ACC112 (cell line): ENCODE measurements at regions not wholly inside any gene's neighbourhood (a gene's known extent, or its start where the extent isn't known, plus 50 kb on each side); places are given as distances from the start of the nearest gene placed in this dataset.

Experiments
- H2AFZ ChIP-seq: fragments of 200-600 bp; sonication (generic); one replicate; pipeline ENCODE4 v1.6.0; 2017; ENCODE audit warnings: antibody characterized with exemption, low read length; ENCODE audit not compliant: unreplicated experiment
- H3K27ac ChIP-seq: fragments of 200-600 bp; sonication (generic); 2 replicates; pipeline ENCODE4 v1.5.1; 2014; ENCODE audit warnings: low read depth, mild to moderate bottlenecking, antibody characterized with exemption, low read length, moderate library complexity
- H3K27me3 ChIP-seq: fragments of 200-600 bp; sonication (generic); 2 replicates; pipeline ENCODE4 v1.6.1; 2014; ENCODE audit warnings: mild to moderate bottlenecking, antibody characterized with exemption, low read length, moderate library complexity, mixed read lengths; ENCODE audit not compliant: insufficient read depth
- H3K36me3 ChIP-seq: fragments of 200-600 bp; sonication (generic); 2 replicates; pipeline ENCODE4 v1.6.1; 2016; ENCODE audit warnings: mild to moderate bottlenecking, antibody characterized with exemption, low read length, moderate library complexity, mixed read lengths; ENCODE audit not compliant: insufficient read depth
- H3K4me1 ChIP-seq: fragments of 200-600 bp; sonication (generic); one replicate; pipeline ENCODE4 v1.6.1; 2016; ENCODE audit warnings: low read length, mixed read lengths; ENCODE audit not compliant: insufficient read depth, unreplicated experiment, control insufficient read depth
- H3K4me3 ChIP-seq: fragments of 200-600 bp; sonication (generic); 2 replicates; pipeline ENCODE4 v1.5.1; 2014; ENCODE audit warnings: mild to moderate bottlenecking, low read depth, low read length
- H3K79me2 ChIP-seq: fragments of 200-600 bp; sonication (generic); one replicate; pipeline ENCODE4 v1.6.0; 2016; ENCODE audit warnings: low read length; ENCODE audit not compliant: control insufficient read depth, unreplicated experiment, insufficient read depth

DNA sequence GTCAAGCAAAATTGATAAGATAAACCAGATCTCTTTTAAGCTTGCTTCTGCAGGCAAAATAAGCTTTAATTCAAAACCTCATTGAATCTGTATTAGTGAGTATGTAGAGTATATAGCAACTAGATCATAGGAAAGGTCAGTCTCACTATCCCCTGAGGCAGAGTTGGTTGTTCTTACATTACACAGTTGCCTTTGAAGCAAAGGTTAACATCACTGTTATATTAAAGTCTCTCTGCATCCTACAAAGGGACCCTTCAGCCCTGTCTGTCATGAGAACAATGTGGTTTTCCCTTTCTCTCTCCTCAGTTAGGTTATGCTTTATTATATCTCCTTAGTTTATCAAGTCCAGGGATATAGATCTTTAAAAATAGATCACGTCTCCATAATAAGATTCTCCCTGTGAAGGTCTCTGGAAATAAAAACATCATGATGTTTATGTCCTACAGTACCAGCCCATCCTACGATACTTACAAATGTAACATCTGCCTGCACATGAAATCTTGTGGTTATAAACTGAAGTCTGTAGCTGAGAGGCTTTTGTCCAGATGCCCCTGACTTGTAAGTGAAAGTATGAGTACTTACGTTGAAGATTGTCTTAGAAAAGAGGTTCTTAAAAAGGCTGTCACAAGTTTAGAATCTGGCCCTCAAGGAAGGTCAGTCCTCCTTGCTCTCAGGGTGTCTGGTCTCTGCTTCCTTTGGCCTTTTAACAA lies 103.6 kb downstream of the VIP start:
- no peaks in the 10 kb centered on the region for H3K79me2 ChIP-seq
- H3K27me3 ChIP-seq: peaks cover 14% of the 10 kb centered on the region
- H2AFZ ChIP-seq: no peak overlapping the region
- no peak overlapping the region for H3K4me3 ChIP-seq
- no peak overlapping the region for H3K27ac ChIP-seq
- H3K36me3 ChIP-seq: no peaks in the 10 kb centered on the region
- no peaks in the 10 kb centered on the region for H3K4me1 ChIP-seq

DNA sequence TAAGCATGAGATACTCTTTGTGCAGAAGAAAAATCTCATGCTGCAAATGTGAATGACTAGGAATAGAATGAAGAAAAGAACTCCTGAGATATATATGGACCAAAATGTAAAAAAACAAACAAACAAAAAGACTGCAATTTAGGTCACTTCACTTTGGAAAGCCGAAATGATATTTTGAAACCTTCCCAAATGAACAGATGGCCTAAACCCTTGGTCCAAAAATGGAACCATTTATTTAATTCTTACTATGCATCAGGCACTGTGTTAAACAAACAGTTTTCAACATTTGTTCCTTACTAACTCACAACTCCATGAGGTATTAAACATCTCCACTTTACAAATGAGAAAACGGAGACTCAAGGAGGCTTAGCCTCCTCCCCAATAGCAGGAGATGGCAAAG lies 107.5 kb downstream of the VIP start:
- no peak overlapping the region for H2AFZ ChIP-seq
- H3K27ac ChIP-seq: no peak overlapping the region
- H3K36me3 ChIP-seq: no peaks in the 10 kb centered on the region
- peaks cover 4% of the 10 kb centered on the region for H3K4me1 ChIP-seq
- peaks cover 2% of the 10 kb centered on the region; the same call in 1 of the 2 replicates for H3K27me3 ChIP-seq
- H3K4me3 ChIP-seq: no peak overlapping the region
- H3K79me2 ChIP-seq: no peaks in the 10 kb centered on the region

DNA sequence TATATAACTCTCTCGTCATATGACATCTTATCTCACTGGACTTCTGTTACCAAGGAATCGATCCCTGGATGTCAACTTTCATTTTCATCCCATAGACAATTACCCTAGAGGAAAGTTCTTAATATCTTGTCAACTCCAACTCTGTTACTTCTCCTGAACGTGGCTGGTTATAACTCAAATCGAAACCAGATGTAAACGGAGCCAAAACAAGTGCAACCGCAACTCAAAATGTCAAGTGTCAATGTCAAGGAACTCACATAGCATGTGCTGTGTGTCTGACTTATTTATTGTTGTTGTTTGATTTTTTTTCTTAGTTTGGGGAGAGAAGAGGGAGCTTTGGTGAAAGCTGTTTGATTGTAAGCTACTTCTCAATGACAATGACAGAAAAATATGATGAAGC lies 108.6 kb downstream of the VIP start:
- no peak overlapping the region for H3K27ac ChIP-seq
- no peaks in the 10 kb centered on the region for H3K36me3 ChIP-seq
- H3K4me3 ChIP-seq: peak overlapping the region; percentile 75
- H3K4me1 ChIP-seq: peaks cover 8% of the 10 kb centered on the region
- H3K27me3 ChIP-seq: no peaks in the 10 kb centered on the region
- no peaks in the 10 kb centered on the region for H3K79me2 ChIP-seq
- peak overlapping the region; percentile 61 for H2AFZ ChIP-seq

DNA sequence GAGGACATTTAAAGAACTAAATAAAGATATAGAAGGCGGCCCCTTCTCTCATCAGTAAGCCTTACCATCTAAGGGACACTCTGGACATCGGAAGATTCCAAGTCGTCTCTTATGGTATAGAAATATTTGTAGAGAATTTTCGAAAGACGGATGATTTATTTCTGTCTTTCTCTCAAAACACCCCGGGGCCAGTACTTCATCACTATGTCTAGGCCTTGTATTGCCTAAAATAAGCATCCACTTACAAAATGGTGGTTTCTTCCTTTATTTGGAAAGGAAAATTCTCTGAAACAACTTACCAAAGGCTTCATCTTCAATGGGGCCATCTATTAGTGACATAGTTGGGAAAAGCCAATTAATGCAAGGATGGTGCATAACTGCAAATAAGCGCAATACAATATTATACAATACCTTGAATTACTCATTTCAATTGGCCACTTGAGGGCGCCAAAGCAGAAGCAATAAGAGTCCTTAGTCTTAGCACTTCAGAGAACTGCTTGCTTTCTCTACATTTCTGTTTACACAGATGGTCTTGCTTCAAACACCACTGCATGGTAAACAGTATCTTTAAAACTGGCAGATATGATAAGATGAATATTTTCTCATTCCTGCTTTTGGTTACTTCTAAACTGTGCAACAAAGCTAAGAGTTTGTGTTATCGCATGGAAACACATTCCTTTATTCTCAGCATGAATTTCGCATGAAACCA lies 113.2 kb downstream of the VIP start:
- Histone ChIP-seq H3K27me3 (no peaks in the 10 kb centered on the region), H2AFZ (no peak overlapping the region), H3K4me3 (no peak overlapping the region)

DNA sequence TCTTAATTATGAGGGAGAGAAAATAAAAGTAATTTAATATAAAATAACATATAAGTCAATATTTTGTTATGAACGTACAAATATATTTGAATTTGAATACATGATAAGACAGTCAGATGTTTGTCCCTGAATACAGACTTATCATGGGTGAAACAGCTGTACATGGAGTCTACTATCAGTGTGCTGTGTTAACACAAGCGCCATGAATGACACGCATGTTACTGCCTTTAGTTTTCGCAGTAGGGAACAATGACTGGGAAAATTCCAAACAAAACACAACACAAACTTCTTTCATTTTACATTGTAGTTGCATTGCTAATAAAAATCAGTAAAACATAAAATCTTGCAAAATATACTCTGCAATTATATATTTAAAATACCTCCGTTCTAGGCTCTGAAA lies 108.6 kb downstream of the FBXO5 start:
- Histone ChIP-seq H3K36me3 (no peaks in the 10 kb centered on the region), H3K79me2 (no peaks in the 10 kb centered on the region), H3K4me3 (no peak overlapping the region), H3K27ac (no peak overlapping the region), H3K4me1 (no peaks in the 10 kb centered on the region), H2AFZ (no peak overlapping the region), H3K27me3 (peaks cover 12% of the 10 kb centered on the region; the same call in 1 of the 2 replicates)

More for the DNA sequence above, 113.2 kb downstream of the VIP start:
- H3K27ac ChIP-seq: no peak overlapping the region
- H3K36me3 ChIP-seq: no peaks in the 10 kb centered on the region
- H3K79me2 ChIP-seq: no peaks in the 10 kb centered on the region
- H3K4me1 ChIP-seq: peaks cover 8% of the 10 kb centered on the region

DNA sequence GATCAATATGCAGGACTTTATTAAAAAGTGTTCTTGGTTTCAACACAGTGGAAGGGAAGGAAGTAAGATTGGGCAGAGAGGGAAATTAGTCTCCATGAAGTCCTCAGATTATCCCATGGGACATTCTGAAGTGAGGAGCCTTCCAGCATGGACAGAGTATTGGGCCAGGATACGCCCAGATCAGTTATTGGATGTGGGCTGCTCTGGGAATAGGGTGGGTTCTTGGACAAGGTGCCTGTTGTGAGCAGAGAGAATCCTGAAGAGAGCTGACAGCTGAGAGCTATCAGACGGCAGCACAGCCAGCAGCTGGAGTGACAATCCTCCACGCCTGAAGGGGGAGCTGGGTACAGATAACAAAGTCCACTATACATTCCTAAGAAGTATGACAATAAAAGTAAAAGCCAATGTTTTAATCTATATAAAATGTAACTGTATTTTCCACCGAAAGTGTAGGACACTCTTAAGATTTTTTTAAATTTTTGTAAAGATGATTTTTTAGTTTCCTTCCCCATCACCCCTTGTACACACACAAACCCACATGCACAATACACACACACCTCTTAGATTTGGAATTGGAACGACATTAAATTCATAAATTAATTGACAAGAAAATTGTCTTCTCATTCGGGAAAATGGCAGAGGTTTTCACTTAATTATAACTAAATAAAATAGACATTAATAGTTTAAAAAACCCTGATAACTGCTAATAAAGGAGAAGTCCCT lies 107.8 kb downstream of the FBXO5 start:
- Histone ChIP-seq H3K27ac (no peak overlapping the region), H3K4me1 (no peaks in the 10 kb centered on the region), H3K79me2 (no peaks in the 10 kb centered on the region), H3K36me3 (no peaks in the 10 kb centered on the region), H3K4me3 (no peak overlapping the region), H3K27me3 (peaks cover 18% of the 10 kb centered on the region; the same call in 1 of the 2 replicates), H2AFZ (no peak overlapping the region)

DNA sequence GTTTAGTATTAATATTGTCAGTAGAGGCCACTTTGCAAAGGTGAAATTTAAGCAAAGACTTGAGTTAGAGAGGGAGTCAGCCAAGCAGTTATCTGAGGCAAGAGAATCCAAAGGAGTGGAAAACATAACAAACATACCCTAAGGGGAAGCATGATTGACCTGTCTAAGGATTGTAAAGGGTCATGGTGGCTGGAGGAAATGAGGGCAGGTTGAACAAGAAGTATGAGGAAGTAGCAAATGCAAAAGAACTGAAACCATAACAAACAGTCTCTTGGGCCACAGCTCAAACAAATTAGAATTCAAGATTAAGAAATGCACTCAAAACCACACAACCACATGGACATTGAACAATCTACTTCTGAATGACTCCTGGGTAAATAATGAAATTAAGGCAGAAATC lies 103.2 kb downstream of the FBXO5 start:
- Histone ChIP-seq H3K27me3 (peaks cover 26% of the 10 kb centered on the region; the same call in 1 of the 2 replicates), H2AFZ (no peak overlapping the region), H3K36me3 (no peaks in the 10 kb centered on the region), H3K27ac (no peak overlapping the region), H3K4me1 (no peaks in the 10 kb centered on the region), H3K79me2 (no peaks in the 10 kb centered on the region), H3K4me3 (no peak overlapping the region)

DNA sequence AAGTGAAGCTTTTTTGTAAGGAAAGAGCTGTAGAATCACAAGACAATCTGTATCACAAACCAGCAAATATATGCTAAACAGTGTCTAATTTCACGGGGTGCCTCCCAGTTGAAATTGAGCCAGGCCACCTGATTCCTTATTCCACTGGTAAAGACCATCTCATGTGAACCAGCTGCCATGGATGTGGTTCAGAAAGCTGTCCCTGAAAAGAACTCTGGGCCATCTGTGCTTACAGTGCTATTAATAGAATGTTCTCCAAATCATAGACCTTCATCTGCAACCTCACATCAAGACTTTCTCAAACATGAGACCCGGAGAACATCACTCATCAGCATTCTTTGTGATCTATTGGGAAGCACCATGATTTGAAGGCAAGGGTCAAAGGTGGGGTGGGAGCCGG lies 89.7 kb downstream of the FBXO5 start:
- Histone ChIP-seq H3K27me3 (peaks cover 31% of the 10 kb centered on the region), H3K4me1 (no peaks in the 10 kb centered on the region)

DNA sequence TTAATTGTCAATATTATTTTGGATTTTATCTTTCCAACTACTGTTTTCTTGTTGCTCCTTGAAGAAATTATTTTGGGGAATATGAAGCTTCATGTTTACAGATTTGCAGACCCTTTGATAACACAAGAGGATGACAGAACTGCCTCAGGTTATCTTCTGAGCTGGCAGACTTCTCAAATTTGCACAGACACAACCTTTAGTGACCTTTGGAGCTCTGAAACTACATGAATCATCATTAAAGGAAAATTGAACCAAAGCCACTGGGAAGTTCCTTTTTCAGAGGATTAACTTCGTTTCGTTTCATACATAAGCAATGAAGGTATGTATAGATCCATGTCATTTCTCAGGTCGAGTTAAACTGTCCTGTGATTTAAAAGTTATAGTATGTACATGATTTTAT lies 85.9 kb downstream of the FBXO5 start:
- Histone ChIP-seq H3K27me3 (peaks cover 16% of the 10 kb centered on the region), H3K4me3 (no peak overlapping the region), H3K27ac (no peak overlapping the region), H3K79me2 (no peaks in the 10 kb centered on the region), H3K4me1 (no peaks in the 10 kb centered on the region), H3K36me3 (no peaks in the 10 kb centered on the region), H2AFZ (no peak overlapping the region)

More for the DNA sequence above, 89.7 kb downstream of the FBXO5 start:
- H3K36me3 ChIP-seq: no peaks in the 10 kb centered on the region
- H2AFZ ChIP-seq: no peak overlapping the region
- H3K79me2 ChIP-seq: no peaks in the 10 kb centered on the region
- H3K27ac ChIP-seq: no peak overlapping the region
- no peak overlapping the region for H3K4me3 ChIP-seq

DNA sequence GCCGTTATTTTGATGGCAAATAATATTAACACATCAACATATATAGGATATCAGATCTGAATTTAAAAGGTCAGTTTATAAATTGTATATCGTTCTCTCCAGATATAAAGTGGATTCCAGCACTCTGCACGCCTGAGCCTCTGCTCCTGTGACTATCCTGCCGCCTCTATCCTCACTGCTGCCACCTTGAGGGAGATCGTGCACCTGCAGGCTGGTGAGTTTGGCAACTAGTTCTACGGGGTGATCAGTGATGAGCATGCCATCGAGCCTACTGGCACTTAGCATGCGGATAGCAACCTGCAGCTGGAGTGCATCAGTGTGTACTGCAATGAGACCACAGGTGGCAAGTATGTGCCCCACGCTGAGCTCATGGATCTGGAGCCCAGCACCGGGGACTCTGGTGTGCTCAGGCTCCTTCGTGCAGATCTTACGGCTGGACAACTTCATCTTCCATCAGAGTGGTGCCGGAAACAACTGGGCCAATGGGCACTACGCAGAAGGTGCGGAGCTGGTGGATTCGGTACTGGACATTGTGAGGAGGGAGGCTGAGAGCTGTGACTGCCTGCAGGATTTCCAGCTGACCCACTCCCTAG lies 84.9 kb downstream of the FBXO5 start:
- Histone ChIP-seq H2AFZ (no peak overlapping the region), H3K36me3 (no peaks in the 10 kb centered on the region), H3K4me3 (no peak overlapping the region), H3K79me2 (no peaks in the 10 kb centered on the region), H3K4me1 (no peaks in the 10 kb centered on the region), H3K27me3 (peaks cover 25% of the 10 kb centered on the region), H3K27ac (no peak overlapping the region)
